NCI-H2029 treated with DMSO at 0.1 percent for 48 hours (cell line): ENCODE measurements at regions not wholly inside any gene's neighbourhood (a gene's known extent, or its start where the extent isn't known, plus 50 kb on each side); places are given as distances from the start of the nearest gene placed in this dataset.

Experiments used
- DNase-seq: peaks from one replicate; lab custom pipeline; 2025; lab: John Stamatoyannopoulos, UW

- DNase-seq, result no peak
Measured at GRCh38 chr5:171688696-171689495, 96.7 kb upstream of the SMIM23 start.

- DNase-seq, result no peak
Measured at GRCh38 chr5:171689853-171690417, 95.7 kb upstream of the SMIM23 start.

GRCh38 chr5:171692107-171692506, 93.5 kb upstream of the SMIM23 start:
- no peak for DNase-seq

- no peak for DNase-seq
Measured at GRCh38 chr5:171692936-171693335, 92.7 kb upstream of the SMIM23 start.

GRCh38 chr5:171693412-171693811, 92.2 kb upstream of the SMIM23 start:
- no peak for DNase-seq

GRCh38 chr5:171695804-171696203, 89.8 kb upstream of the SMIM23 start:
- no peak for DNase-seq

GRCh38 chr5:171697221-171698102, 88.2 kb upstream of the SMIM23 start:
- no peak for DNase-seq

- no peak for DNase-seq
Measured at GRCh38 chr5:171700318-171700912, 85.2 kb upstream of the SMIM23 start.

GRCh38 chr5:171701100-171701541, 84.5 kb upstream of the SMIM23 start:
- peak; percentile 34 for DNase-seq

GRCh38 chr5:171702135-171702770, 83.4 kb upstream of the SMIM23 start:
- no peak for DNase-seq

- DNase-seq, result no peak
Measured at GRCh38 chr5:171703146-171703545, 82.5 kb upstream of the SMIM23 start.

GRCh38 chr5:171705036-171705435, 80.6 kb upstream of the SMIM23 start:
- no peak for DNase-seq

- no peak for DNase-seq
Measured at GRCh38 chr5:171705830-171706468, 79.7 kb upstream of the SMIM23 start.

GRCh38 chr5:171706736-171707441, 78.7 kb upstream of the SMIM23 start:
- no peak for DNase-seq

GRCh38 chr5:171707442-171707792, 78.2 kb upstream of the SMIM23 start:
- no peak for DNase-seq

- no peak for DNase-seq
Measured at GRCh38 chr5:171709930-171710329, 75.7 kb upstream of the SMIM23 start.

GRCh38 chr5:171710451-171711024, 75.1 kb upstream of the SMIM23 start:
- DNase-seq, result no peak

- DNase-seq, result no peak
Measured at GRCh38 chr5:171711571-171711970, 74.0 kb upstream of the SMIM23 start.

GRCh38 chr5:171712616-171713015, 73.0 kb upstream of the SMIM23 start:
- DNase-seq, result no peak

GRCh38 chr5:171713152-171713551, 72.5 kb upstream of the SMIM23 start:
- no peak for DNase-seq
